ENCODE measurements at regions not wholly inside any gene's neighbourhood (a gene's known extent, or its start where the extent isn't known, plus 50 kb on each side); places are given as distances from the start of the nearest gene placed in this dataset.

DNA sequence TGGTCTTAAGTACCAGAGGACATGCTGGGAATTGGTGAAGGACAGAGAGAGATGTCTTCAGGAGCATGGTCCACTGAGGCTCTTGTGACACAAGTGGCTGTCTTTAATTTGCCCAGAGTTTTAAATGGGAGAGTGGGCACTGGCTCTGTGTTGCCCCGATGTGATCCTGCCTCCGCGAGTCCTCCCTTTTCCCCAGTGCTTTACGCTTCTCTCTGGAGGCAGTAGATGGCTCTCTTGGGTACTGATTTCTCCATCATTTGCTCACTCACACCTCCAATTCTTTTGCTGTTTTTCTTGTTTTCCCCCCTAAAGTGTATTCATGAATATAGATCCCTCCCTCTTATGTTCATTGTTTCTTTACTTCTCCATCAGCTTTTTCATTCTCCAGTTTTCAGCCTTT, 74.3 kb downstream of the EMP1 start:
- Histone ChIP-seq H3K27me3 (ENCODE audit: low read depth, low read length) (no peaks in the 10 kb centered on the region), H3K4me3 (ENCODE audit: low read depth in 1 of 2, low read length in 2 of 2) (no peak overlapping the region), H3K27ac (ENCODE audit: low read length) (no peak overlapping the region), H3K36me3 (ENCODE audit: control insufficient read depth in 1 of 2, insufficient read depth in 2 of 2, low read length in 2 of 2) (no peaks in the 10 kb centered on the region), H3K9me3 (ENCODE audit: control insufficient read depth in 1 of 2, low read length in 2 of 2) (no peaks in the 10 kb centered on the region), H3K4me1 (ENCODE audit: control insufficient read depth in 1 of 2, insufficient read depth in 2 of 2, low read length in 2 of 2) (no peaks in the 10 kb centered on the region)

Measured in muscle layer of duodenum (tissue), 2 donors.